ENCODE measurements at regions not wholly inside any gene's neighbourhood (a gene's known extent, or its start where the extent isn't known, plus 50 kb on each side); places are given as distances from the start of the nearest gene placed in this dataset.

GRCh38 chr5:68367717-68368116 lies 152.2 kb downstream of the PIK3R1 start:
- DNase-seq (ENCODE audit: low spot score), result no peak
- intact Hi-C loops (cut with micrococcal nuclease; ENCODE audit: unreplicated experiment), result no loop called here
- no TSS peak for BruUV-seq (replicated peaks)
- H3K36me3 ChIP-seq (ENCODE audit: insufficient read depth, low read length, poor library complexity, severe bottlenecking), result no peaks in the 10 kb centered on the region
- peaks cover 3% of the 10 kb centered on the region for H3K4me1 ChIP-seq (ENCODE audit: insufficient read depth, low read length, poor library complexity, severe bottlenecking)
- H3K27me3 ChIP-seq (replicated peaks; ENCODE audit: insufficient read depth, low read depth, low read length, poor library complexity), result no peaks in the 10 kb centered on the region
- H3K27ac ChIP-seq (ENCODE audit: low read depth, low read length, poor library complexity, severe bottlenecking), result no peak overlapping the region
- H3K9me3 ChIP-seq (ENCODE audit: low read depth, low read length, poor library complexity, severe bottlenecking), result no peaks in the 10 kb centered on the region
- ChIA-PET POLR2A (ENCODE audit: low non-redundant PET) (no interaction called here), CTCF (no interaction called here)
- TF ChIP-seq, protein P1, sequence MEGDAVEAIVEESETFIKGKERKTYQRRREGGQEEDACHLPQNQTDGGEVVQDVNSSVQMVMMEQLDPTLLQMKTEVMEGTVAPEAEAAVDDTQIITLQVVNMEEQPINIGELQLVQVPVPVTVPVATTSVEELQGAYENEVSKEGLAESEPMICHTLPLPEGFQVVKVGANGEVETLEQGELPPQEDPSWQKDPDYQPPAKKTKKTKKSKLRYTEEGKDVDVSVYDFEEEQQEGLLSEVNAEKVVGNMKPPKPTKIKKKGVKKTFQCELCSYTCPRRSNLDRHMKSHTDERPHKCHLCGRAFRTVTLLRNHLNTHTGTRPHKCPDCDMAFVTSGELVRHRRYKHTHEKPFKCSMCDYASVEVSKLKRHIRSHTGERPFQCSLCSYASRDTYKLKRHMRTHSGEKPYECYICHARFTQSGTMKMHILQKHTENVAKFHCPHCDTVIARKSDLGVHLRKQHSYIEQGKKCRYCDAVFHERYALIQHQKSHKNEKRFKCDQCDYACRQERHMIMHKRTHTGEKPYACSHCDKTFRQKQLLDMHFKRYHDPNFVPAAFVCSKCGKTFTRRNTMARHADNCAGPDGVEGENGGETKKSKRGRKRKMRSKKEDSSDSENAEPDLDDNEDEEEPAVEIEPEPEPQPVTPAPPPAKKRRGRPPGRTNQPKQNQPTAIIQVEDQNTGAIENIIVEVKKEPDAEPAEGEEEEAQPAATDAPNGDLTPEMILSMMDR (conservative IDR thresholded peaks at IDR 0.05; ENCODE audit: low read depth, low read length), result no peak
- TF ChIP-seq EZH2 (IDR thresholded peaks at IDR 0.05; ENCODE audit: borderline replicate concordance, low read depth, low read length, poor library complexity, severe bottlenecking), result no peak
- no peak overlapping the region for H3K4me3 ChIP-seq (ENCODE audit: low read depth, low read length, poor library complexity, severe bottlenecking)

DNA sequence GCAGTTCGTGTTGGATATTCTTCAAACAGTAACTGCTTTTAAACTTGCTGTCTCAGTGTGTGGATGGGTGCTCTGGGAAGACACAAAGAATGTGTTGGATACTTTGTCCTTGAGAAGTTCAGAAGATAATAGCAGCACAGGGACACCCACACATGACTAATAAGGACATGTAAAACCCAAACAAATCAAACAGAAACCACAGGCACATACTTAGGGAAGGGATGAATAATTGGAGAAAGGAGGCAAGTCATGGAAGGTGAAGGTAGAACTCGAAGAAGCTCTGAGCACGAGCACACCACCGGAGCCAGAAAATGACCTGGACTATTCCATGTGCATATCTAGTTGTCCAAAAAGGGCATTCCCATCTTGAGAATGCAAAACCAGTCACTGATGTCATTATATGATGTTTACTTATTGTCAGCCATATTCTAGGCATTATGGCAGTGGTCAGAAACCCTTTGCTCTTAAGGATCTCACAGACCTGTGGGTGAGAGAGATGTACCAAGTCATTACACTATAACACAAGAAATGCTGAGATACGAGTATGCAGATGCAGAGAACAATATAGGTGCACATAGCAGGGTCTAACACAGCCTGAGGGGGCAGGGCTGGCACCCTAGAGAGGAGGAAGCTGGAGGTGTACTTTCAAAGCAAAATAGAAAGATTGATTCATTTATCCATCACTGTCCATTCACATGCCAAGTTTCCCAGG lies 152.9 kb downstream of the PIK3R1 start:
- CTCF ChIA-PET, result no interaction called here
- H3K4me3 ChIP-seq (ENCODE audit: low read depth, low read length, poor library complexity, severe bottlenecking), result no peak overlapping the region

GRCh38 chr5:68369023-68369359 lies 153.4 kb downstream of the PIK3R1 start:
- Histone ChIP-seq H3K9me3 (ENCODE audit: low read depth, low read length, poor library complexity, severe bottlenecking) (no peaks in the 10 kb centered on the region), H3K36me3 (ENCODE audit: insufficient read depth, low read length, poor library complexity, severe bottlenecking) (no peaks in the 10 kb centered on the region), H3K27ac (ENCODE audit: low read depth, low read length, poor library complexity, severe bottlenecking) (no peak overlapping the region), H3K4me1 (ENCODE audit: insufficient read depth, low read length, poor library complexity, severe bottlenecking) (peaks cover 3% of the 10 kb centered on the region), H3K27me3 (replicated peaks; ENCODE audit: insufficient read depth, low read depth, low read length, poor library complexity) (no peaks in the 10 kb centered on the region), H3K4me3 (ENCODE audit: low read depth, low read length, poor library complexity, severe bottlenecking) (no peak overlapping the region)
- no peak for DNase-seq (ENCODE audit: low spot score)
- no TSS peak for BruUV-seq (replicated peaks)
- intact Hi-C loops (cut with micrococcal nuclease; ENCODE audit: unreplicated experiment), result no loop called here
- no peak for TF ChIP-seq EZH2 (IDR thresholded peaks at IDR 0.05; ENCODE audit: borderline replicate concordance, low read depth, low read length, poor library complexity, severe bottlenecking)
- TF ChIP-seq, protein P1 (conservative IDR thresholded peaks at IDR 0.05; ENCODE audit: low read depth, low read length), result no peak
- CTCF ChIA-PET, result no interaction called here
- POLR2A ChIA-PET (ENCODE audit: low non-redundant PET), result no interaction called here

More for the DNA sequence above, 152.9 kb downstream of the PIK3R1 start:
- no peaks in the 10 kb centered on the region for H3K9me3 ChIP-seq (ENCODE audit: low read depth, low read length, poor library complexity, severe bottlenecking)
- POLR2A ChIA-PET (ENCODE audit: low non-redundant PET), result no interaction called here
- BruUV-seq (replicated peaks), result no TSS peak
- H3K36me3 ChIP-seq (ENCODE audit: insufficient read depth, low read length, poor library complexity, severe bottlenecking), result no peaks in the 10 kb centered on the region
- intact Hi-C loops (cut with micrococcal nuclease; ENCODE audit: unreplicated experiment), result no loop called here
- no peak for DNase-seq (ENCODE audit: low spot score)
- H3K4me1 ChIP-seq (ENCODE audit: insufficient read depth, low read length, poor library complexity, severe bottlenecking), result peaks cover 3% of the 10 kb centered on the region
- no peak for TF ChIP-seq EZH2 (IDR thresholded peaks at IDR 0.05; ENCODE audit: borderline replicate concordance, low read depth, low read length, poor library complexity, severe bottlenecking)
- TF ChIP-seq, protein P1 (conservative IDR thresholded peaks at IDR 0.05; ENCODE audit: low read depth, low read length), result no peak
- no peak overlapping the region for H3K27ac ChIP-seq (ENCODE audit: low read depth, low read length, poor library complexity, severe bottlenecking)
- no peaks in the 10 kb centered on the region for H3K27me3 ChIP-seq (replicated peaks; ENCODE audit: insufficient read depth, low read depth, low read length, poor library complexity)

Measured in A673 (cell line).